NCI-H526 treated with DMSO at 0.1 percent for 48 hours (cell line): ENCODE measurements at regions not wholly inside any gene's neighbourhood (a gene's known extent, or its start where the extent isn't known, plus 50 kb on each side); places are given as distances from the start of the nearest gene placed in this dataset.

ENCODE experiments used
- DNase-seq: peaks from one replicate; lab custom pipeline; 2025; lab: John Stamatoyannopoulos, UW

DNA sequence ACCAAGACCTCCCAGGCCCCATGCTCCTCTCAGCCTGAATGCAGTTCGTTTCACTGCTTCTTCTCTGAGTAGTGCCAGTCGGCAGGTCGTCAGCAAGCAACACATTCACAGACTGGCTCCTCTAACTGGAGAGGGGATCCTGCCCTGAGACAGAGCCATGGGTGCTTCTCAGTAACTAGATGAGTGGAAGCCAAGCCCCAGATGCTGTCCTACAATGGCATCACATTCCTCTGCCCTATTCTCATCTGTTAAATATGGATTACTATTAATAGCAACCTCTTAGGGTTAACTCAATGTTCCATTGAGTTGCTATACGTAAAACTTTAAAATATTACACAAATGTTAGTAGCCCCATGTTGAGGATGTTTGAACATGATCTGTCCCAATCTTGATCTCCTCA is 84.2 kb upstream of the S1PR1 start:
- DNase-seq = no peak

DNA sequence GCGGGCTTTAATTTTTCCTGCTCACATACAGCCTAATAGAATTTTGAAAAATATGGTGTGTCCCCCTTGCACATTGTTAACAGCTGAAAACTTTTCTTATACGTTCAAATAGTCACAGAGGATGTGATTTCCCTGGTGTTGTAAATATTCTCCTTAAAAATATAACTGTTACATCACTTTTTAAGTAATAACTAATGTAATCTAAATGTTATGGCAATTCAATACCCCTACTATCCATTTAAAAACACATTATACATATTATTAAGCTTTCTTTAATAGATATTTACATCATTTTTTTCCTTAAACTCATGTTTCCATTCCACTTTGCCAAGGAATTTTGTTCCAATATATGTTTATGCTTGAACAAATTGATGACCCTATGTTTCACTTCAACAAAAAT is 85.5 kb upstream of the S1PR1 start:
- DNase-seq = no peak

GRCh38 chr1:101150670-101151069 is 86.1 kb upstream of the S1PR1 start:
- DNase-seq = no peak

DNA sequence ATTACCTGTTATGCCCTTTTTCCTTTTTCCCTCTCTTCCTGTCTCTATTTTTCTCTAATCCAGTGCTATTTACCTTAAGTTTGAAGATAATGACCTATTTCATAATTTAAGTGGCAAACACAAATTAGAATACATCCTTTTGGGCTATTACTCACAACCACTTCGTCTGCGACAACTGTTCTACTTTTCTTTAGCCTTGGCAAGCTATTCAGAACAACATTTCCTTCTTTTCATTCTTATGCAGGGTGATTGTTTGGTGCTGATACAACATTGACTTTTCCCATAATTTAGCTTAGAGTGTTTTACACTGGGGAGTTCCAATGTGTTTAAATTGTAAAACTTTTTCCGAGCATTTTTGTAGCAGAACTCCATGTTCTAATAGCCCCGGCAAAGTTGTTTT is 86.6 kb upstream of the S1PR1 start:
- DNase-seq = no peak

DNA sequence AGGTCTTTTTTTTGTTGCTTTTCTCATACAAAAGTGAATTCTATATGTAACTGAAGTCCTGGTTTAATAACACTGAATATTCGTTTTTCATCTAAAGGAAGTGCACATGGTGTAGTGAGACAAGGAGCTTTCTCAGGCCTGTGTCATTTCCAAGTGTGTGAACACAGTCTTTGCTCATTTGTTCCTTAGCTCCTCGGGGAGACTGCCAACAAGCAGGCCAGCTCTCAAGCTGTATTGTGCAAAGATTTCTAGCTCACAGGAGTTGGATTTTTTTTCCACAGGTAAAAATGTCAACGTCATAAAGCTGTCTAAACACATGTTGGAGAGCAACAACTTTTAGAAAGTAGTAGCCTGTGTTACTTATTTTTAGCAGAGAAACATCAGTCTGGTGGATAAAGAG is 87.8 kb upstream of the S1PR1 start:
- DNase-seq = no peak

- no peak for DNase-seq
Observed at GRCh38 chr1:101147381-101147780, 89.4 kb upstream of the S1PR1 start.

GRCh38 chr1:101145449-101145820 is 91.4 kb upstream of the S1PR1 start:
- DNase-seq = no peak

GRCh38 chr1:101144671-101145448 is 92.0 kb upstream of the S1PR1 start:
- DNase-seq = no peak

- no peak for DNase-seq
Observed at GRCh38 chr1:101142244-101142643, 94.6 kb upstream of the S1PR1 start.

DNA sequence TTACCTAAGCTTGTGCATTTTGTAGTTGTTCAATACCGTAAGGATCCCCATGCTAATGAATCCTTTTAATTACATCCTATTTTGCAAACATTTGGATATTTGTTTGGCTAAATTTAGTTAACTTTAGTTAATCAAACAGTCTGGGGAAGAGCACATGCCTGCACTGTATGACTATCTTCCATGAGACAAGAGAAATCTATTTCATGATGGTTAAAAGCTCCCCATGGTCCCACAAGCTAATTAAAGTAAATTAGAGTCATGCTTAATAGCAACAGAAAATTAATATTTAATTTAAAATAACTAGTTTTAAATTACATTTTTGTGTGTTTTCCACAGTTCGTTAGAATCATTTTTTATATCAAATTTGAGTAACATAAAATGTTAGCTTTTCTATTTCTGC is 95.4 kb upstream of the S1PR1 start:
- DNase-seq = no peak

GRCh38 chr1:101139821-101140718 is 96.7 kb upstream of the S1PR1 start:
- no peak for DNase-seq

DNA sequence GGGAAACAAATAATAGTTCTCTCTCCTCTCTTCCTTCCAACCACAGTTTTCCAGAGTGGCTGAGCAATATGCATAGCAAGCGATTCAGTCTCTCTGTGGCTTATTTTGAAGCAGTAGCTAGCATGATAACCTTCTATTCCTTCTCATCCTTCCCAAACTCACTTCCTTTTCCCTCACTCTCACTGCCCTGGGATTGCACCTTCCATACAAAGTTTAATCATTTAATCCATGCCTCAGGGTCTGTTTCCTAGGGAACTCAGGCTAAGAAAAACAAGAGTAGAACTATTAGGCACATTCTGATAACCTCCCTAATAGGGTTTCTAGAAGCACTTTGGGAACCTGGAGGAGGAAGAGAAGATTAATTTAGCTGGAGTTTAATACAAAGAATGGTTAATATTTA is 97.7 kb upstream of the S1PR1 start:
- DNase-seq = no peak

GRCh38 chr1:101137144-101138126 is 99.4 kb upstream of the S1PR1 start:
- DNase-seq = peak; percentile 58

- DNase-seq = no peak
Observed at GRCh38 chr1:101136739-101137138, 100.1 kb upstream of the S1PR1 start.

GRCh38 chr1:101136271-101136670 is 100.5 kb upstream of the S1PR1 start:
- DNase-seq = no peak

GRCh38 chr1:101135526-101135925 is 101.3 kb upstream of the S1PR1 start:
- DNase-seq = no peak

- no peak for DNase-seq
Observed at GRCh38 chr1:101131239-101131843, 105.5 kb upstream of the S1PR1 start.

- no peak for DNase-seq
Observed at GRCh38 chr1:101130673-101131072, 105.1 kb upstream of the DPH5 start.

- DNase-seq = no peak
Observed at GRCh38 chr1:101128846-101129245, 103.3 kb upstream of the DPH5 start.

- DNase-seq = peak; percentile 75
Observed at GRCh38 chr1:101128211-101128727, 102.7 kb upstream of the DPH5 start.

GRCh38 chr1:101124405-101124804 is 98.8 kb upstream of the DPH5 start:
- DNase-seq = no peak
